BE2C (cell line): ENCODE measurements at regions not wholly inside any gene's neighbourhood (a gene's known extent, or its start where the extent isn't known, plus 50 kb on each side); places are given as distances from the start of the nearest gene placed in this dataset.
"Not testable (repeated sequence)": the region's sequence is repeated elsewhere in the genome, so short reads cannot be mapped to it uniquely, and the experiment has no call there.

Experiments
- DNase-seq: peaks from one replicate; pipeline ENCODE4 v3.0.0-alpha.2; 2020
- H3K27me3 ChIP-seq: fragments of 250-450 bp; sonication (Bioruptor Pico); 2 replicates; pipeline ENCODE4 v1.5.1; 2020; ENCODE audit warnings: mild to moderate bottlenecking
- H3K36me3 ChIP-seq: fragments of 250-450 bp; sonication (Bioruptor Pico); 2 replicates; pipeline ENCODE4 v1.5.1; 2020; ENCODE audit warnings: mild to moderate bottlenecking
- H3K4me1 ChIP-seq: fragments of 250-450 bp; sonication (Bioruptor Pico); 2 replicates; pipeline ENCODE4 v1.5.1; 2020
- H3K4me3 ChIP-seq: 2 replicates; pipeline ENCODE4 v1.5.1; 2011; ENCODE audit warnings: low read depth, low read length
- H3K9me3 ChIP-seq: fragments of 250-450 bp; sonication (Bioruptor Pico); 2 replicates; pipeline ENCODE4 v1.5.1; 2020
- TF ChIP-seq, protein P1 (sequence below): IDR thresholded peaks from 2 replicates; pipeline ENCODE4 v1.5.1; 2012; ENCODE audit warnings: mild to moderate bottlenecking, low read depth, low read length

DNA sequence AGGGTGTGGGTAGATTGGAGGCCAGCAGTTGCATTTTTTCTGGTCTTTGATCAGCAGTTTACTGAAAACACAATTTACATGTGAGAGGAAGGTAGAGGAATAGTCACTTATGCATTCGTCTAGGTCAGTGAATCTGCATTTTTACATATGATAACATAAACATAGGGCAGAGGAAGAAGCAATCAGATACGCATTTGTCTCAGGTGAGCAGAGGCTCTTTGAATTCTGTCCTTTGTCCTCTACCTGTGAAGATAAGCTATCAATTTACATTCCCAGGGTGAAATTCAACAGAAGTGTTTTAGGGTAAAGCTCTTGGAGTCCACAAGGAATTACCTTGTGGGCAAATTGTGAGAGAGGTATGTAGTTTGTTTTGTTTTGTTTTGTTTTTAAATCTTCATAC lies 306.5 kb downstream of the MAGEB5 start:
- no peak overlapping the region for H3K4me3 ChIP-seq
- no peaks in the 10 kb centered on the region for H3K27me3 ChIP-seq
- no peaks in the 10 kb centered on the region for H3K9me3 ChIP-seq
- H3K36me3 ChIP-seq: no peaks in the 10 kb centered on the region
- TF ChIP-seq, protein P1, sequence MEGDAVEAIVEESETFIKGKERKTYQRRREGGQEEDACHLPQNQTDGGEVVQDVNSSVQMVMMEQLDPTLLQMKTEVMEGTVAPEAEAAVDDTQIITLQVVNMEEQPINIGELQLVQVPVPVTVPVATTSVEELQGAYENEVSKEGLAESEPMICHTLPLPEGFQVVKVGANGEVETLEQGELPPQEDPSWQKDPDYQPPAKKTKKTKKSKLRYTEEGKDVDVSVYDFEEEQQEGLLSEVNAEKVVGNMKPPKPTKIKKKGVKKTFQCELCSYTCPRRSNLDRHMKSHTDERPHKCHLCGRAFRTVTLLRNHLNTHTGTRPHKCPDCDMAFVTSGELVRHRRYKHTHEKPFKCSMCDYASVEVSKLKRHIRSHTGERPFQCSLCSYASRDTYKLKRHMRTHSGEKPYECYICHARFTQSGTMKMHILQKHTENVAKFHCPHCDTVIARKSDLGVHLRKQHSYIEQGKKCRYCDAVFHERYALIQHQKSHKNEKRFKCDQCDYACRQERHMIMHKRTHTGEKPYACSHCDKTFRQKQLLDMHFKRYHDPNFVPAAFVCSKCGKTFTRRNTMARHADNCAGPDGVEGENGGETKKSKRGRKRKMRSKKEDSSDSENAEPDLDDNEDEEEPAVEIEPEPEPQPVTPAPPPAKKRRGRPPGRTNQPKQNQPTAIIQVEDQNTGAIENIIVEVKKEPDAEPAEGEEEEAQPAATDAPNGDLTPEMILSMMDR: no peak
- no peak for DNase-seq
- no peaks in the 10 kb centered on the region for H3K4me1 ChIP-seq

DNA sequence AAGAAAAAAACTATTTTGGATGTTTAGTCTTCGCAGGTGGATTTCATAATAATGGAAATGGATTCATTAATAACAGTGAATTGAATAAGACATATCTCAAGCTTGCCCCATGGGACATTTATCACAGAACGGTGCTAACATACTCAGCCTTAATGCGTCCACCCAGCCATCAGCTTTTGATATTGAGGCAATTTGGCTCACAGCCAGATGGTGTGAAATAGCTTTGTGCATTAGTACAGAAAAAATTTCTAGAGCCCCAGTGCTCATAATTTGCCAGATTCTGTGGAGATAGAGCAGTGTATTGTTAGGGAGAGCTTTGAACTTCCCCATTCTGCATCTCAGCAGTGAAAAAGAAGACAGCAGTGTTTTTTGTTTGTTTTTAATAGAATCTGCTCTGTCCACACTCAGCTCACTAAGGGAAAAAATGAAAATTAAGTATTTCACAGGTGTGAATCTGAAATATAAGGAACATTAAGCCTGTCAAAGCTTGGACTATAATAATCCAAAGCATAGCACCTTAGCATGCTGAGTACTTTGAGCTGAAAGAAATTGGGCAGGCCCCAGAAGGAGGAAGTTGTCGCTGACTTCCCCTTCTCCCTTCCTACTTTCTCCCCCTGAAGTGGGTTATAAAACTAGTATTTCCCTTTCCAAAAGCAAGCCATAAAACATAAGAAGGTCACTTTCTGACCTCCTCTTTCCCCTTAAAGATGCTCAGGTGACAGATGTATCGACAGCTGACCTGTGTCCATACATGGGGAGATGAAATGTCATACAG lies 295.8 kb downstream of the MAGEB5 start:
- no peaks in the 10 kb centered on the region for H3K9me3 ChIP-seq
- DNase-seq: no peak

DNA sequence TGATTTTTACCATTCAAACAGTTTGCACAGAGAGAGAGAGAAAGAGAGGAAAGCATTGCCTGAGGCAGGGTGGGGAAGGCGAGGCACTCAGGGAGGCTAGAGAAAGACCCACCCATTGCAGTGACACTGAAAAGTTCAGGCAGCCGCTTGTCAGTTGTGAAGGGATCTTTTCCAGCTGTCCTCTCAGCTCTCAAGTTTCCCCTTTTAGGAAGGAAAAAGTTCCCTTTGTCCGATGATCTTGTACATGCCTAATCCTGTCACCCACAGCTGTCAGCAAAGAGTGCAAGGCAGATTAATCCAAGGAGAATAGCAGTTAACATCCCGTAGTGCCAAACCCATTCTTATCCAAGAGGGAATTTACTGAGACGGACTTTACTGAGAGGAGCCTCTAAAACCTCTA lies 255.0 kb downstream of the MAGEB5 start:
- H3K4me3 ChIP-seq: no peak overlapping the region
- DNase-seq: no peak

More for the DNA sequence above, 295.8 kb downstream of the MAGEB5 start:
- no peaks in the 10 kb centered on the region for H3K4me1 ChIP-seq
- no peaks in the 10 kb centered on the region for H3K27me3 ChIP-seq
- H3K36me3 ChIP-seq: no peaks in the 10 kb centered on the region
- no peak overlapping the region for H3K4me3 ChIP-seq
- TF ChIP-seq, protein P1: no peak

DNA sequence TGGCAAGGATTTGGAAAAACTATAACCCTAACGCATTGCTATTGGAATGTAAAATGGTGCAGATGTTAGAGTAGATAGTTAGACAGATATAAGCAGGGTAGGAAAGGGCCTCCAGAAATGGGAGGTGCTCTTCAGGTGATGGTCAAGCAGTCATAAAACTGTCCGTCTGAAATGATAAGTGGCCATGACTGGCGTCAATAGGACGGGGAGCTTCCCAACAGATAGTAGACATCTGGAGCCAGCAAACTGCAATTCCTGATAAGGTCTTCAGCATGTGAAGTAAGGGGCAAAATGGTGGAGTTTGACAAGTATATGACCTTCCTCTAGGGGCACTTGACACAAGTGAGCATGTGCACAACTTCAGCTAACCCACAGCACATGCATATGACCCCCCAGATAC lies 250.4 kb downstream of the MAGEB5 start:
- Histone ChIP-seq H3K4me1 (no peaks in the 10 kb centered on the region), H3K36me3 (no peaks in the 10 kb centered on the region), H3K9me3 (no peaks in the 10 kb centered on the region), H3K27me3 (no peaks in the 10 kb centered on the region), H3K4me3 (no peak overlapping the region)
- TF ChIP-seq, protein P1: no peak
- DNase-seq: no peak

More for the DNA sequence above, 255.0 kb downstream of the MAGEB5 start:
- Histone ChIP-seq H3K36me3 (no peaks in the 10 kb centered on the region), H3K27me3 (no peaks in the 10 kb centered on the region), H3K9me3 (no peaks in the 10 kb centered on the region), H3K4me1 (no peaks in the 10 kb centered on the region)
- TF ChIP-seq, protein P1: no peak

DNA sequence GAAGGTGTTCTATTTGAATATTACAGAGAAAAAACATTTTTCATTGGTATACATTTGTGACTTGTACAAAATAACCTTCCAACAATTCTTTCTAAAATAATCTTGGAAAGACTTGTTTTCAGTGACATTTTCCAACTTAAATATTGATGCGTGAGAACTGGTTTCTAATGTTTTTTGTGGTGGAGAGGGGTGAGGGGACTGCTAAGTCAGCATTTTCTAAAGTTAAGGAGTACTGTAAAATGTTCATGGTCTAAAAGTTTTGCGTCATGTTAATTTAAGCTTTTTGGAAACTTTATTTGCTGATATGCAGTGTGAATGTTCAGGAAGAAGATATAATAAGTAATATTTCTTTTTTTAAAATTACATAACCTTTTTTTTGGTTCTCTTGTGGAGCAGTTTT lies 229.3 kb downstream of the MAGEB5 start:
- TF ChIP-seq, protein P1: no peak
- no peaks in the 10 kb centered on the region for H3K9me3 ChIP-seq
- H3K4me1 ChIP-seq: no peaks in the 10 kb centered on the region
- H3K36me3 ChIP-seq: no peaks in the 10 kb centered on the region
- no peak overlapping the region for H3K4me3 ChIP-seq
- H3K27me3 ChIP-seq: no peaks in the 10 kb centered on the region
- no peak for DNase-seq

DNA sequence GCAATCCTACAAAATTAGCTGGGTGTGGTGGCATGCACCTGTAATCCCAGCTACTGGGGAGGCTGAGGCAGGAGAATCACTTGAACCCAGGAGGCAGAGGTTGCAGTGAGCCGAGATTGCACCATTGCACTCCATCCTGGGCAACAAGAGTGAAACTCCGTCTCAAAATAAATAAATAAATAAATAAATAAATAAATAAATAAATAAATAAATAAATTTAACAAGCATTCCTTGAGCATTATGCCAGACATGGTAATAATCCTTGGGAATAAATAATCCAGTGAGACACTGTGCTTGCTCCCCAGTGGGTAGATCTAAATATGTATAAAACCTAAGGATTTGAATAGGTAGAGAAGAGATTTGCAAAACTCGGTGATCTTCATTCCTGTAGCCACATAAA lies 228.4 kb downstream of the MAGEB5 start:
- H3K36me3 ChIP-seq, H3K4me3 ChIP-seq, H3K9me3 ChIP-seq, H3K27me3 ChIP-seq, DNase-seq, H3K4me1 ChIP-seq: not testable (repeated sequence)
